ENCODE measurements at regions not wholly inside any gene's neighbourhood (a gene's known extent, or its start where the extent isn't known, plus 50 kb on each side); places are given as distances from the start of the nearest gene placed in this dataset.

DNA sequence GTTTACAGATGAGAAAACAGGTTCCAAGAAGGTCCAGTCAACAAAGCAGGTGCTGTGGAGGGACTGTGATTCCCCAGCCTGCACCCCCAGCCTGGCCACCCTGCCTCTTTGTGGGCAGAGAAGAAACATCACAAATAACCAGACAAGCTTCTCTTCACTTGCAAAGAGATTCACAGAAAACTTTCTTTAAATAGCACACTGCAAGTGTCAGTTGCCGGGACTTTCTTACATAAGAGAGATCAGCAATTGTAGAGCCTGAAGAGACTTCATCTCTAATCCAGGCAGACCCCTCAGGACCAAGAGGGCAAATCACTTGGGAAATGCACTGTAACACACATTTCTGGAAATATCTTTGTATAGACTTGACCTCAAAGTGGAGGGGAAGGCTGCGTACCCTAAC lies 207.9 kb upstream of the CHRNA7 start:
- Histone ChIP-seq H2AFZ (ENCODE audit: low read length) (no peak overlapping the region), H3K9ac (ENCODE audit: low read length) (no peak overlapping the region), H3K4me3 (ENCODE audit: low read length) (no peak overlapping the region), H3K27ac (ENCODE audit: low read length) (no peak overlapping the region), H3K27me3 (ENCODE audit: low read length) (no peaks in the 10 kb centered on the region; the same call in 1 of the 2 replicates), H3K9me3 (ENCODE audit: low read length) (no peaks in the 10 kb centered on the region), H3K4me1 (ENCODE audit: low read length) (no peaks in the 10 kb centered on the region), H3K36me3 (ENCODE audit: insufficient read depth, low read length) (no peaks in the 10 kb centered on the region), H3K9me2 (replicated peaks; ENCODE audit: insufficient read depth, low read length) (no peaks in the 10 kb centered on the region), H3K79me2 (ENCODE audit: low read length) (no peaks in the 10 kb centered on the region), H4K20me1 (ENCODE audit: insufficient read depth, low read depth, low read length) (no peaks in the 10 kb centered on the region), H3K4me2 (ENCODE audit: low read depth, low read length, poor library complexity, severe bottlenecking) (no peak overlapping the region)
- DNase-seq, result no peak

DNA sequence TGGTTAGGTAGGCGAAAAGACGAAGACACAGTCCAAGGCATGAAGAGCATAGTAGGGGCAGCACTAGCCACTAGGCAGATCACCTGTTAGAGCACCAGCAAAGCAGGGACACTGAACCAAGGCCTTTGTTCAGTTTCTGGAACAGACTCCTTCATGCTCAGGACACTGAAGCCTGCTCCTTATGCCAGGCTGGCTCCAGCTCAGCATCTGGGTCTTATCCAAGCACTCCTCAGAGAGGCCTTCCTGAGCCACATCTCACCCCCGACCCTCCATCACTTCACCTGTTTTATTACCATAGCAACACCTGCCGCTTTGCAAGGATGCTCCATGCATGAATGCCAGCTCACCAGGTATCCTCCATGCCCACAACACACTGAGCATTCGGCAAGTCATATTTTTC lies 206.3 kb upstream of the CHRNA7 start:
- Histone ChIP-seq H3K9me3 (ENCODE audit: low read length) (no peaks in the 10 kb centered on the region), H3K27me3 (ENCODE audit: low read length) (no peaks in the 10 kb centered on the region; the same call in 1 of the 2 replicates), H3K27ac (ENCODE audit: low read length) (no peak overlapping the region), H3K79me2 (ENCODE audit: low read length) (no peaks in the 10 kb centered on the region), H3K4me2 (ENCODE audit: low read depth, low read length, poor library complexity, severe bottlenecking) (no peak overlapping the region), H3K9ac (ENCODE audit: low read length) (no peak overlapping the region), H3K4me3 (ENCODE audit: low read length) (no peak overlapping the region), H4K20me1 (ENCODE audit: insufficient read depth, low read depth, low read length) (no peaks in the 10 kb centered on the region), H3K9me2 (replicated peaks; ENCODE audit: insufficient read depth, low read length) (no peaks in the 10 kb centered on the region), H2AFZ (ENCODE audit: low read length) (no peak overlapping the region), H3K4me1 (ENCODE audit: low read length) (no peaks in the 10 kb centered on the region), H3K36me3 (ENCODE audit: insufficient read depth, low read length) (no peaks in the 10 kb centered on the region)
- no peak for DNase-seq

DNA sequence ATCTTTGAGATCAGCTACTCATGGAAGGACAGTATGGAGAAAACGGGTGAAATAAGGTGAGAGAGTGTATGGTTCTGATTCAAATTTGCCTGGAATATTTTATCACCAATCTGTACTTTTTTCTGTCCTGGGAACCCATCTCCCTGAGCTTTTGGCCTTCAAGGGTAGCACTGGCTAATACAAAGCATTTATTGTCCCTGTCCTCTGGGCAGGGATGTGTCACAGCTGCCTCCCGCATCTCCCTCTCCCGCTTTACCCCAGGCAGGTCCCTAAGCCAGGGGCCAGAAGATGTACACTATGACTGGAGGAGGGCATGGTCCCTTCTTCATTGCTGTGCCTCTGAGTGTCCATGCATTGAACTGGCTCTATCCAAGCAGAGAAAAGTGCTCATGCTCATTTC lies 201.7 kb upstream of the CHRNA7 start:
- H4K20me1 ChIP-seq (ENCODE audit: insufficient read depth, low read depth, low read length), result no peaks in the 10 kb centered on the region
- no peak overlapping the region for H2AFZ ChIP-seq (ENCODE audit: low read length)
- H3K27ac ChIP-seq (ENCODE audit: low read length), result no peak overlapping the region
- H3K27me3 ChIP-seq (ENCODE audit: low read length), result no peaks in the 10 kb centered on the region; the same call in 1 of the 2 replicates
- no peak for DNase-seq
- no peak overlapping the region for H3K4me3 ChIP-seq (ENCODE audit: low read length)
- H3K36me3 ChIP-seq (ENCODE audit: insufficient read depth, low read length), result no peaks in the 10 kb centered on the region
- no peak overlapping the region for H3K4me2 ChIP-seq (ENCODE audit: low read depth, low read length, poor library complexity, severe bottlenecking)
- H3K4me1 ChIP-seq (ENCODE audit: low read length), result no peaks in the 10 kb centered on the region
- H3K79me2 ChIP-seq (ENCODE audit: low read length), result no peaks in the 10 kb centered on the region
- H3K9me2 ChIP-seq (replicated peaks; ENCODE audit: insufficient read depth, low read length), result no peaks in the 10 kb centered on the region
- H3K9me3 ChIP-seq (ENCODE audit: low read length), result no peaks in the 10 kb centered on the region
- no peak overlapping the region for H3K9ac ChIP-seq (ENCODE audit: low read length)

DNA sequence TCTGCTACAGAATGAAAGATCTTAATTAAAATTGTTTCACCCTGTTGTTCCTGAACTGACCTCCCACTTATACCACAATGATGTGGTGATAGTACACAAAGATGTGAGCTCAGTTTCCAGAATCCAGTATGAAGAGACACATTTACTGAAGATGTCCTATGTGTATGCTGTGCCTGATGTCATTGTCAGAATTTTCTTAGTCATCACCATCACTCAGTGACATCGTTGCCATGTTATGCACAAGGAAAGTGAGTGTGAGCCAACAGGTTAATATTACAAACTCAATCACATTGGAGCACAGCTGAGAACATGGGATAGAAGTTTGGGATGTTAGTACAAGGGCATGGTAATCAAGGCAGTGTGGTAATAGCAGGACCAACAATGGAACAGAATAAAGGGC lies 199.7 kb upstream of the CHRNA7 start:
- Histone ChIP-seq H3K9me3 (ENCODE audit: low read length) (no peaks in the 10 kb centered on the region), H3K9me2 (replicated peaks; ENCODE audit: insufficient read depth, low read length) (no peaks in the 10 kb centered on the region), H3K4me3 (ENCODE audit: low read length) (no peak overlapping the region), H3K4me1 (ENCODE audit: low read length) (peaks cover 8% of the 10 kb centered on the region), H3K27me3 (ENCODE audit: low read length) (no peaks in the 10 kb centered on the region), H3K4me2 (ENCODE audit: low read depth, low read length, poor library complexity, severe bottlenecking) (no peak overlapping the region), H3K9ac (ENCODE audit: low read length) (no peak overlapping the region), H4K20me1 (ENCODE audit: insufficient read depth, low read depth, low read length) (no peaks in the 10 kb centered on the region), H3K36me3 (ENCODE audit: insufficient read depth, low read length) (no peaks in the 10 kb centered on the region), H3K79me2 (ENCODE audit: low read length) (no peaks in the 10 kb centered on the region), H3K27ac (ENCODE audit: low read length) (no peak overlapping the region), H2AFZ (ENCODE audit: low read length) (no peak overlapping the region)
- DNase-seq, result no peak

DNA sequence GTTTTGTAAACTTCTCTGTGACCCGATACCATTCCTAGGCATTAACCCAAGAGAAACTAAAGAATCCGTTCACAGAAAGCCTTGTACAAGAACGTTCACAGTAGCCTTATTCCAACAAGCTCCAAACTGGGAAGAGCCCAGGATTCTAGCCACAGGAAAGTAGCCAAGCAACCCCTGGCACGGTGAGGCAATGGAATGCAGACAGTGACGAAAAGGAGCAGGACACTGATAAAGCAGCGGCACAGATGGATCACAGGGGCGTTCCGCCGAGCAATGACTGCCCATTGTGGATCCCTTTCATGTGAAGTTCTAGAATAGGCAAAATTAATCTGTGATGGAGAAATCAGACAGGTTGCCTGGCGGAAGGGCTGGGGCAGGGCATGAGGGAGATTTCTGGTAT lies 198.7 kb upstream of the CHRNA7 start:
- no peaks in the 10 kb centered on the region for H3K27me3 ChIP-seq (ENCODE audit: low read length)
- H3K9me2 ChIP-seq (replicated peaks; ENCODE audit: insufficient read depth, low read length), result no peaks in the 10 kb centered on the region
- no peak overlapping the region for H3K9ac ChIP-seq (ENCODE audit: low read length)
- H3K27ac ChIP-seq (ENCODE audit: low read length), result no peak overlapping the region
- no peak overlapping the region for H3K4me2 ChIP-seq (ENCODE audit: low read depth, low read length, poor library complexity, severe bottlenecking)
- peaks cover 8% of the 10 kb centered on the region for H3K4me1 ChIP-seq (ENCODE audit: low read length)
- H3K36me3 ChIP-seq (ENCODE audit: insufficient read depth, low read length), result no peaks in the 10 kb centered on the region
- no peaks in the 10 kb centered on the region for H4K20me1 ChIP-seq (ENCODE audit: insufficient read depth, low read depth, low read length)
- H2AFZ ChIP-seq (ENCODE audit: low read length), result no peak overlapping the region
- no peak overlapping the region for H3K4me3 ChIP-seq (ENCODE audit: low read length)
- H3K9me3 ChIP-seq (ENCODE audit: low read length), result no peaks in the 10 kb centered on the region
- DNase-seq, result no peak
- H3K79me2 ChIP-seq (ENCODE audit: low read length), result no peaks in the 10 kb centered on the region

DNA sequence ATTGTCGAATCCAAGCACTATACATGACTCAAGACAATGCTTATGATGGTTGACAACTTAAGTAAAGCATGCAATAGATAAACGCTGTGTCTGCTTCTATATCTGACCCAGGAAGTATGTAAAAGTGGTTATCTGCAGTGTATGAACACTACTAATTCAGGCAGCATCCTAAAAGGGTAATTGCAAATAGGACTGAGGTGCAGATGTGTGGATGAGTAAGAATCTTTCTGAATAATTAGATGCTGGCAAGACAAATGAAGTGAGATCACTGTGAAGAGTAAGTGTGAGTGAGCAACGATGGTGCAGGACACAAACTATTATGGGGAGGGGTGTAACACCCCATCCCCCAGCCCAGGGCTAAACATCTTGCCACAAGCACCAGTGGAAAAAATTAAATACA lies 195.7 kb upstream of the CHRNA7 start:
- Histone ChIP-seq H3K27ac (ENCODE audit: low read length) (no peak overlapping the region), H3K4me1 (ENCODE audit: low read length) (peaks cover 8% of the 10 kb centered on the region), H4K20me1 (ENCODE audit: insufficient read depth, low read depth, low read length) (no peaks in the 10 kb centered on the region), H3K79me2 (ENCODE audit: low read length) (no peaks in the 10 kb centered on the region), H3K27me3 (ENCODE audit: low read length) (no peaks in the 10 kb centered on the region), H3K36me3 (ENCODE audit: insufficient read depth, low read length) (no peaks in the 10 kb centered on the region), H3K4me2 (ENCODE audit: low read depth, low read length, poor library complexity, severe bottlenecking) (no peak overlapping the region), H3K9me3 (ENCODE audit: low read length) (no peaks in the 10 kb centered on the region), H3K9ac (ENCODE audit: low read length) (no peak overlapping the region), H3K9me2 (replicated peaks; ENCODE audit: insufficient read depth, low read length) (no peaks in the 10 kb centered on the region), H2AFZ (ENCODE audit: low read length) (no peak overlapping the region), H3K4me3 (ENCODE audit: low read length) (no peak overlapping the region)
- DNase-seq, result peak; percentile 46

DNA sequence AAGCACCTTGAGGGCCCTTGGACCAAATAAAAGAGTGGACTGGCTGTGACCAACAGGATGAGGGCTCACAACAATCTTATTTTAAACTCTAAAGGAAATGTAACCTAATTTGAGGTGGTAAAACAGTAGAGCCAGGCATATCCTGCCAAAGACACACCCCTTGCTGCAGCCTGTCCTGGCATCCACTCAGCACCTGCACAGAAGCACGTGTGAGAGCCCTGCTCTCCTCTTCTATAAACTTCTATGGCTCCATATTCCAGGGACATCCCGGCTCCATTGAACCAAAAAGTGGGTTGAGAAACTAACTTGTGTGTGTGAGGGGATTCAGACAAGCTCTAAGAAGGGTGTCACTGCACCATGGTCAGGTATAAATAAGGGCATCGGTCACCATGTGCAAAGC lies 190.9 kb upstream of the CHRNA7 start:
- DNase-seq, result no peak
- Histone ChIP-seq H3K4me1 (ENCODE audit: low read length) (peaks cover 10% of the 10 kb centered on the region), H3K27me3 (ENCODE audit: low read length) (no peaks in the 10 kb centered on the region), H3K9ac (ENCODE audit: low read length) (no peak overlapping the region), H3K4me2 (ENCODE audit: low read depth, low read length, poor library complexity, severe bottlenecking) (no peak overlapping the region), H3K27ac (ENCODE audit: low read length) (no peak overlapping the region), H3K4me3 (ENCODE audit: low read length) (no peak overlapping the region), H3K79me2 (ENCODE audit: low read length) (no peaks in the 10 kb centered on the region), H3K9me3 (ENCODE audit: low read length) (no peaks in the 10 kb centered on the region), H2AFZ (ENCODE audit: low read length) (no peak overlapping the region), H4K20me1 (ENCODE audit: insufficient read depth, low read depth, low read length) (no peaks in the 10 kb centered on the region), H3K36me3 (ENCODE audit: insufficient read depth, low read length) (no peaks in the 10 kb centered on the region), H3K9me2 (replicated peaks; ENCODE audit: insufficient read depth, low read length) (no peaks in the 10 kb centered on the region)

DNA sequence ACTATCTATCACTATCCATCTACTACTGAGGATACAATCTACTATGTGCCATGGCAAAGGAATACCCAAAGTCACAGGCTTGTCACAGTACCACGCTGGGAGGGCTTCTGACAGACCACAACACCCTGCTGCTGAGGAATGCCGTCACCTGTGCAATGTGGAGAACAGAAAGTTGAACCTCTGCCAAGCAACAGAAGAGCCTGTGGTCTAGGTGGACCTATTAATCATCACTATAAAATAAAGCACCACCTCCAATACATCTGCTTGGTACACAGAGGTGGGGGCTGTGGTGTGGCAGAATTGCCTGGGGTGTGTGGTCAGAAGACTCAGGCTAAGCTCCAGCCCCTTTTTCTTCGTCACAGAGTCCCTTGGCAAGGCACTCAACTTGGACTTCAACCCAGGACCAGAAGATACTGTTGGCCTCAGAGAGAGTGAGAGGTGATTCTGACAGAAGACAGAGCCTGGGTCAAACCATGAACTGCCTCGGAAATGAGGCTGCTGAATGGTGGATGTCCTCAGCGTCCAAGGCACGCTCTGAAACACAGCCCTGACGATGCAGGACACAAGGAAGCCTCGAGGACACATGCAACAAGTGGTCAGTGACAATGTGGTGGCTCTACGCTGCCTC lies 189.4 kb upstream of the CHRNA7 start:
- Histone ChIP-seq H4K20me1 (ENCODE audit: insufficient read depth, low read depth, low read length) (no peaks in the 10 kb centered on the region), H3K79me2 (ENCODE audit: low read length) (no peaks in the 10 kb centered on the region), H3K4me2 (ENCODE audit: low read depth, low read length, poor library complexity, severe bottlenecking) (no peak overlapping the region), H3K27ac (ENCODE audit: low read length) (no peak overlapping the region), H3K27me3 (ENCODE audit: low read length) (no peaks in the 10 kb centered on the region), H2AFZ (ENCODE audit: low read length) (no peak overlapping the region), H3K9ac (ENCODE audit: low read length) (no peak overlapping the region), H3K9me3 (ENCODE audit: low read length) (no peaks in the 10 kb centered on the region), H3K36me3 (ENCODE audit: insufficient read depth, low read length) (no peaks in the 10 kb centered on the region), H3K4me1 (ENCODE audit: low read length) (peaks cover 5% of the 10 kb centered on the region), H3K4me3 (ENCODE audit: low read length) (no peak overlapping the region), H3K9me2 (replicated peaks; ENCODE audit: insufficient read depth, low read length) (no peaks in the 10 kb centered on the region)
- peak; percentile 49 for DNase-seq
